Activated CD4-positive, alpha-beta memory T cell treated with anti-CD3 and anti-CD28 coated beads, Interleukin-2, amount 10 ng/mL, durations not matched to agents 7 days and 5 days (primary cell): ENCODE measurements at regions not wholly inside any gene's neighbourhood (a gene's known extent, or its start where the extent isn't known, plus 50 kb on each side); places are given as distances from the start of the nearest gene placed in this dataset.
"Not testable (repeated sequence)": the region's sequence is repeated elsewhere in the genome, so short reads cannot be mapped to it uniquely, and the experiment has no call there.

Experiments used
- CTCF ChIA-PET: fragments of 350-600 bp; sonication (Branson Sonifier 250); formaldehyde crosslinking; loops from one replicate; lab custom pipeline; 2021; ENCODE audit warnings: antibody characterized with exemption, inconsistent platforms; lab: Charles Lee
- POLR2A ChIA-PET: fragments of 350-600 bp; sonication (Branson Sonifier 250); formaldehyde crosslinking; loops from one replicate; lab custom pipeline; 2021; ENCODE audit warnings: antibody characterized with exemption; lab: Charles Lee
- DNase-seq: peaks from one replicate; pipeline ENCODE4 v3.0.0-alpha.2; 2020
- H3K27ac Mint-ChIP-seq: one replicate; pipeline ENCODE4 v1.8.0; 2021; ENCODE audit warnings: mild to moderate bottlenecking, mixed read lengths
- H3K27me3 Mint-ChIP-seq: one replicate; pipeline ENCODE4 v1.8.0; 2021; ENCODE audit warnings: mixed read lengths
- H3K36me3 Mint-ChIP-seq: one replicate; pipeline ENCODE4 v1.8.0; 2021; ENCODE audit warnings: low read depth, mixed read lengths
- H3K4me1 Mint-ChIP-seq: one replicate; pipeline ENCODE4 v1.8.0; 2021; ENCODE audit warnings: mixed read lengths
- H3K4me3 Mint-ChIP-seq: one replicate; pipeline ENCODE4 v1.8.0; 2021; ENCODE audit warnings: mild to moderate bottlenecking, mixed read lengths
- H3K9me3 Mint-ChIP-seq: one replicate; pipeline ENCODE4 v1.8.0; 2021; ENCODE audit warnings: mixed read lengths

DNA sequence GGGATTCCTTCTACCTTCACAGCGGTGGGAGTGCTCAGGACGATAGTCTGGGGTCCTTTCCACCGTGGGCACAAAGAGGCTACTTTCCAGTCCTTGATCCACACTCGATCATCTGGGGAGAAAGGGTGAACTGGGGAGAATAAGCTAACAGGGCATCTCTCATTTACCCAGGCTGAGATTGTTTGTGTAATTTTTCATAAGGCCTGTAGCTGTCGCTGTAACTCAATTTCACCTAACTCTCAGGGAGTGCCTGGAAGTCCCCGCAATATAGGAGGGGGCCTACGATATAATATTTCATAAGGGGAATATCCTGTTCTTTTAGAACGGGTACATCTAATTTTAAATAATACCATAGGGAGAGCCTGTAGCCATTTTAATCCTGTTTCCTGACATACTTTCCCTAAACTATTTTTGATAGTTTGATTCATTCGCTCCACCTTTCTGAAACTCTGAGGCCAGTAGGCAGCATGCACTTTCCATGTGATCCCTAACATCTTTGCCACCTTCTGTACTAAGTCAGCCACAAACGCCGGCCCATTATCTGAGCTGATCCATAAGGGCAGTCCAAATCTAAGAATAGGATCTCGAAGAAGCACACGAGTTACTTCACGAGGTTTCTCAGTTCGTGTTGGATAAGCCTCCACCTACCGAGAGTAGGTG is 127.2 kb upstream of the CCZ1B start:
- not testable (repeated sequence) for H3K27ac Mint-ChIP-seq, H3K9me3 Mint-ChIP-seq

DNA sequence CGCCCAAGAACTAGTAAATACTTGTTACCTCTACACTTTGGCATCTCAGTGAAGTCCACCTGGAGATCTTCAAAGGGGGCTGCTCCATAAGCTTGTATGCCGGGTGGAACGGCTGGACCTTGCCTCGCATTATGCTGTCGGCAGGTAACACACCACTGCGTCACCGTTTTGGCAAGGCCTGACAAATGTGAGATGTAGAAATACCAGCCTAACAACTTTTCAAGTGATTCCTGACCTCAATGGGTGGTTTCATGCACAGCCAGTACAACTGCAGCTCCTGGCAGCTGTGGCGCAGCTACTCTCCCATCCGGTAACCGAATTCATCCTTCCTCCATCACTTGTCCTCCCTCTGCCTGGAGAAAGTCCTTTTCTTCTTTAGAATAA is 127.7 kb upstream of the CCZ1B start:
- H3K27ac Mint-ChIP-seq, H3K36me3 Mint-ChIP-seq, H3K27me3 Mint-ChIP-seq, H3K4me3 Mint-ChIP-seq, DNase-seq, POLR2A ChIA-PET, CTCF ChIA-PET, H3K9me3 Mint-ChIP-seq, H3K4me1 Mint-ChIP-seq: not testable (repeated sequence)

More for the DNA sequence above, 127.2 kb upstream of the CCZ1B start:
- CTCF ChIA-PET, result interaction anchor here (1.0 kb wide), 1 partner anchor 687 kb away, joined by 3 read pairs; the partner anchor contains the start of gene UMAD1
- POLR2A ChIA-PET, DNase-seq, H3K36me3 Mint-ChIP-seq, H3K27me3 Mint-ChIP-seq, H3K4me3 Mint-ChIP-seq, H3K4me1 Mint-ChIP-seq: not testable (repeated sequence)

DNA sequence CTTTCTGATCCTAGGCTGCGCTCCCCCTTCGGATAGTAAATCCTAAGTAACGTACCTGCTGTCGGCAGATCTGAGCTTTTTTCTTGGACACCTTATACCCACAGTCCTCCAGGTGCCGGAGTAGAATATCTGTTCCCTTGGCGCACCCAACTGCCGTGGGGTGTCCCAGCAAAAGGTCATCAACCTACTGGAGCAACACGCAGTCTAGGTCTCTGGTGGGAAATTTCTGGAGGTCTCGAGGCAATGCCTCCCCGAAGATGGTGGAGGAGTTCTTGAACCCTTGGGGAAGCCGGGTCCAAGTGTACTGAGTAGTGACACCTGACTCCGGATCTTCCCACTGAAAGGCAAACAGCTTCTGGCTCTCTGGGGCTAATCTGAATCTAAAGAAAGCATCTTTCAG is 129.3 kb upstream of the CCZ1B start:
- H3K9me3 Mint-ChIP-seq, DNase-seq, CTCF ChIA-PET: not testable (repeated sequence)

DNA sequence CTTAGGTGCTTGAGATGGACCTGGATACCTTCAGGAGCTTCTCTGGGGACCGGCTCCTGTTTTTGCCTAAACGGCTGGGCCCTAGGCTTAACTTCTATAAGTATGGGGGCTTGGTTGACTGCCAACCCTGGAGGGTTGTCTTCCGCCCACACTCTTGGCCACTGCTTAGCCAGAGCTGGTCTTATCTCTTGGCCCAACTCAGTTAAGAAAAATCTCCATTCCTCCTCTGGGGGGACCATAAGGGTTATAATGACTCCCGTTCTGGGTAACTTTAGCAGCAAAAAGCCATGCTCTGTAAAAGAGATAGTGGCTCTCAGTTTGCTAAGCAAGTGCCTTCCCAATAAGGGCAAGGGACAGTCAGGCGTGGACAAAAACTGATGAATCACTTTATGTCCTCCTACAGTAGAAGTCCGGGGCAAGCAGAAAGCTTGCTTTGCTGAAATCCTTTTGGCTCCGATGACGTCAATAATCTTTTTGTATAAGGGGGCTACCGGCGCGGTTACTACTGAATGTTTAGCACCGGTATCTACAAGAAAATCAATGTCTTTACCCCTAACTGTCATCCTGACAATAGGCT is 130.0 kb upstream of the CCZ1B start:
- DNase-seq, H3K4me3 Mint-ChIP-seq, CTCF ChIA-PET, H3K4me1 Mint-ChIP-seq, H3K9me3 Mint-ChIP-seq, H3K27ac Mint-ChIP-seq, H3K36me3 Mint-ChIP-seq, POLR2A ChIA-PET: not testable (repeated sequence)
- peaks cover 13% of the 10 kb centered on the region for H3K27me3 Mint-ChIP-seq

More for the DNA sequence above, 129.3 kb upstream of the CCZ1B start:
- POLR2A ChIA-PET, H3K36me3 Mint-ChIP-seq, H3K4me3 Mint-ChIP-seq, H3K27ac Mint-ChIP-seq, H3K27me3 Mint-ChIP-seq, H3K4me1 Mint-ChIP-seq: not testable (repeated sequence)

DNA sequence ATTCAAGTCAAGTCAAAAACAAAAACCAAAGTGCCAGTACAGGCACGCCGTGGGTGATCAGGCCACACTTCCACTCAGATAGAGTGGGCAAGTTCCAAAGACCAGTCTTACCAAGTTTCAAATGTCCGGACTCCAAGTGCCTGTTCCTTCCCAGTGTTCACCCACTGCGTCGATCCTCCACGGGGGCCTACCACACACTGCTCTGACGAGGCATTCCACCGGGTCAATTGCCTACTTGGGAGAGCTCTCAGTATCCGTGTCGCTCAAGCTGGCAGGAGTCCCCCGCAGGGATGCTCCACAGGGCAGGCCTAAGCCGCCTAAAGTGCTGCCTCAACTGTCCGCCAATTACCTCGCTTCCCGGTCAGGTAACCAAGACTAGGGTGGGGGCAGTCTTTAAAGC is 132.3 kb upstream of the CCZ1B start:
- DNase-seq, CTCF ChIA-PET, H3K4me3 Mint-ChIP-seq, H3K27ac Mint-ChIP-seq, POLR2A ChIA-PET, H3K9me3 Mint-ChIP-seq, H3K36me3 Mint-ChIP-seq, H3K4me1 Mint-ChIP-seq: not testable (repeated sequence)
- peaks cover 23% of the 10 kb centered on the region for H3K27me3 Mint-ChIP-seq

DNA sequence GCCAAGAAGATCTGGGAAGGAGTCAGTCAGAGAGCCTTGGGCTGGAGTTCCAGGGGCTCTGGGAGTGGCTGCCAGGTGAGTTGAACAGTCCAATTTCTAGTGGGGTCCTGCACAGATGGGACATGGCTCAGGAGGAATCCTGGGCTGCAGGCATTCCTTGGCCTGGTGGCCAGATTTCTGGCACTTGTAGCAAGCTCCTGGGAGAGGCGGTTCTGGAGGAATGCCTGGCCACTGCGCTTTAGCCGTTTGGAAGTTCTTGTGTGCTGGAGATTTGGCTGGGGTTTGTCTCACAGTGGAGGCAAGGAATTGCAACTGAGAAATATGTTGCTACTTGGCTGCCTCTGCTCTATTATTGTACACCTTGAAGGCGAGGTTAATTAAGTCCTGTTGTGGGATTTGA is 133.9 kb upstream of the CCZ1B start:
- H3K27me3 Mint-ChIP-seq, result peaks cover 23% of the 10 kb centered on the region
- POLR2A ChIA-PET, result not testable (repeated sequence)

DNA sequence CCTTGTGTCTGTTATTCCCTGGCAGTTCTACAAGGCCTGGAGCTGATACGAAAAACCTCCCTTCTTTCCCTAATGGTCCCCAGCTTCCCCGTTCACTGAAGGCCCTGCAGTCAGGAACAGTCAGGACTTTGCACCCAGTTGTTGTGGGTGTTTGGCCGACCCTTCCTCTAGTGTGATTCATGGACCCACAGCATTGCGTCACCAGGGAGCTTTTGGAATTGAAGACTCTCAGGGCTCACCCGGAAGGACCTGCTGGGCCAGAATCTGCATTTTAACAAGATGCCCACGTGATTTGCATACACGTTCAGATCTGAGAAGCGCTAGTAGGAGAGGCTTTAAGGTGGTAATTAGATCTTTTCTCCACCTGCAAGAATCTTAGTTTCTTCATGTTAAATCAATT is 136.8 kb upstream of the CCZ1B start:
- H3K27me3 Mint-ChIP-seq, result peaks cover 23% of the 10 kb centered on the region
- DNase-seq, H3K4me1 Mint-ChIP-seq, H3K27ac Mint-ChIP-seq, H3K9me3 Mint-ChIP-seq, POLR2A ChIA-PET, CTCF ChIA-PET, H3K4me3 Mint-ChIP-seq, H3K36me3 Mint-ChIP-seq: not testable (repeated sequence)

More for the DNA sequence above, 133.9 kb upstream of the CCZ1B start:
- H3K9me3 Mint-ChIP-seq, H3K36me3 Mint-ChIP-seq, DNase-seq, H3K4me1 Mint-ChIP-seq, H3K4me3 Mint-ChIP-seq, H3K27ac Mint-ChIP-seq, CTCF ChIA-PET: not testable (repeated sequence)

DNA sequence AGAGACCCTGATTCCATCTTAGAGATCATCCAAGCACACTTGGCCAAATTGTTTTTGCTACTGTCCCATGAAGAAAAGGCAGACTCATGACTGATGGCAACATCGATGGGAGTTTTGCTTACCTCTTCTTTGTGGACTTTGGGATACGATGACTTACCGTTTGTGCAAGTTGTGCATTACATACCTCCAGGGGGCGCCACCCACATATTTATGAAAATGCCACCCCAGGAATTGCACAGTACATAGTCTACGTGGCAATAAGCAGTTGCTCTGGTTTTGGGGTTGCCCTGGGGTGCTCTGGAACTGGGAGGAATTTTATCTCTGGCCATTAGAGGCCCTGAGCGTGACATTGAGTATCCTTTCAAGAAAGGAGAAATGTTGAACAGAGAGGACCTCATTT is 139.0 kb upstream of the CCZ1B start:
- H3K36me3 Mint-ChIP-seq, H3K4me3 Mint-ChIP-seq, POLR2A ChIA-PET, CTCF ChIA-PET, H3K27ac Mint-ChIP-seq, H3K4me1 Mint-ChIP-seq, H3K9me3 Mint-ChIP-seq: not testable (repeated sequence)
- DNase-seq, result peak; percentile 68
- peaks cover 17% of the 10 kb centered on the region for H3K27me3 Mint-ChIP-seq

DNA sequence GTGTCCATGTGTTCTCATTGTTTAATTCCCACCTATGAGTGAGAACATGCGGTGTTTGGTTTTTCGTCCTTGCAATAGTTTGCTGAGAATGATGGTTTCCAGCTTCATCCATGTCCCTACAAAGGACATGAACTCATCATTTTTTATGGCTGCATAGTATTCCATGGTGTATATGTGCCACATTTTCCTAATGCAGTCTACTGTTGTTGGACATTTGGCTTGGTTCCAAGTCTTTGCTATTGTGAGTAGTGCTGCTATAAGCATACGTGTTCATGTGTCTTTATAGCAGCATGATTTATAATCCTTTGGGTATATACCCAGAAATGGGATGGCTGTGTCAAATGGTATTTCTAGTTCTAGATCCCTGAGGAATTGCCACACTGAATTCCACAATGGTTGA is 144.1 kb upstream of the CCZ1B start:
- H3K9me3 Mint-ChIP-seq, POLR2A ChIA-PET, H3K27ac Mint-ChIP-seq, H3K4me3 Mint-ChIP-seq, H3K4me1 Mint-ChIP-seq, H3K36me3 Mint-ChIP-seq, CTCF ChIA-PET, H3K27me3 Mint-ChIP-seq, DNase-seq: not testable (repeated sequence)

DNA sequence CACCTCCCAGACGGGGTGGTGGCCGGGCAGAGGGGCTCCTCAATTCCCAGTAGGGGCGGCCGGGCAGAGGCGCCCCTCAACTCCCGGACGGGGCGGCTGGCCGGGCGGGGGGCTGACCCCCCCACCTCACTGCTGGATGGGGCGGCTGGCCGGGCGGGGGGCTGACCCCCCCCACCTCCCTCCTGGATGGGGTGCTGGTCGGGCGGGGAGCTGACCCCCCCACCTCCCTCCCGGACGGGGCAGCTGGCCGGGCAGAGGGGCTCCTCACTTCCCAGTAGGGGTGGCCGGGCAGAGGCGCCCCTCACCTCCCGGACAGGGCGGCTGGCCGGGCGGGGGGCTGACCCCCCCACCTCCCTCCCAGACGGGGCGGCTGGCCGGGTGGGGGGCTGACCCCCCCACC is 148.8 kb upstream of the CCZ1B start:
- CTCF ChIA-PET, result not testable (repeated sequence)

DNA sequence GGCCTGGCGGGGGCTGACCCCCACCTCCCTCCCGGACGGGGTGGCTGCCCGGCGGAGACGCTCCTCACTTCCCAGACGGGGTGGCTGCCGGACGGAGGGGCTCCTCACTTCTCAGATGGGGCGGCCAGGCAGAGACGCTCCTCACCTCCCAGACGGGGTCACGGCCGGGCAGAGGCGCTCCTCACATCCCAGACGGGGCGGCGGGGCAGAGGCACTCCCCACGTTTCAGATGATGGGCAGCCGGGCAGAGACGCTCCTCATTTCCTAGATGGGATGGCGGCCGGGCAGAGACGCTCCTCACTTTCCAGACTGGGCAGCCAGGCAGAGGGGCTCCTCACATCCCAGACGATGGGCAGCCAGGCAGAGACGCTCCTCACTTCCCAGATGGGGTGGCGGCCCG is 149.3 kb upstream of the CCZ1B start:
- H3K27ac Mint-ChIP-seq, H3K4me3 Mint-ChIP-seq, H3K9me3 Mint-ChIP-seq, POLR2A ChIA-PET, H3K4me1 Mint-ChIP-seq, DNase-seq, H3K27me3 Mint-ChIP-seq, CTCF ChIA-PET, H3K36me3 Mint-ChIP-seq: not testable (repeated sequence)

More for the DNA sequence above, 148.8 kb upstream of the CCZ1B start:
- H3K27ac Mint-ChIP-seq, POLR2A ChIA-PET, H3K27me3 Mint-ChIP-seq, DNase-seq, H3K36me3 Mint-ChIP-seq, H3K4me3 Mint-ChIP-seq, H3K4me1 Mint-ChIP-seq, H3K9me3 Mint-ChIP-seq: not testable (repeated sequence)

DNA sequence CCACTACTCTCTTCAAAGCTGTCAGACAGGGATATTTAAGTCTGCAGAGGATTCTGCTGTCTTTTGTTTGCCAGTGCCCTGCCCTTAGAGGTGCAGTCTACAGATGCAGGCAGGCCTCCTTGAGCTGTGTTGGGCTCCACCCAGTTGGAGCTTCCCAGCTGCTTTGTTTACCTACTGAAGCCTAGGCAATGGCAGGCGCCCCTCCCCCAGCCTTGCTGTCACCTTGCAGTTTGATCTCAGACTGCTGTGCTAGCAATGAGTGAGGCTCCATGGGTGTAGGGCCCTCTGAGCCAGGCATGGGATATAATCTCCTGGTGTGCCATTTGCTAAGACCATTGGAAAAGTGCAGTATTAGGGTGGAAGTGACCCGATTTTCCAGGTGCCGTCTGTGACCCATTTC is 151.3 kb upstream of the CCZ1B start:
- H3K4me1 Mint-ChIP-seq, H3K4me3 Mint-ChIP-seq, DNase-seq, H3K9me3 Mint-ChIP-seq, H3K27me3 Mint-ChIP-seq, CTCF ChIA-PET, H3K36me3 Mint-ChIP-seq, H3K27ac Mint-ChIP-seq, POLR2A ChIA-PET: not testable (repeated sequence)

DNA sequence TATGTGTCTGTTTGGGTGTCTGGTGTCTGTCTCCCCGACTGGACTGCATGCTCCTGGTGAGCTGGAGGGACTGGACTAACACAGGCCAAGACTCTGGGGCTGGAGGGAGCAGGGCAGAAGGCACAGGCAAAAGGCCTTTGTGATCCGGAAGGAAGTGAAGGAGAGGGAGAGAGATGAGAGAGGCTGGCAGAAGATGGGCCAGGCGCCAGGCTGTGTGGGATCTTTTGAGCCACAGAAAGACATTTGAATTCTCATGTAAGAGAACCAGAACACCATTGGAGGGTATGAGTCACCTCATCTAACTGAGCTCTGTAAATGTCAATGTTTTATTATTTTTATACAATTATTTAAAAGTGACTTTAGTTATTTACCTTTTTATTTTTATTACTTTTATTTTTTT is 152.3 kb upstream of the CCZ1B start:
- H3K27me3 Mint-ChIP-seq, DNase-seq, H3K27ac Mint-ChIP-seq, H3K4me3 Mint-ChIP-seq, CTCF ChIA-PET, H3K36me3 Mint-ChIP-seq, POLR2A ChIA-PET, H3K9me3 Mint-ChIP-seq, H3K4me1 Mint-ChIP-seq: not testable (repeated sequence)

DNA sequence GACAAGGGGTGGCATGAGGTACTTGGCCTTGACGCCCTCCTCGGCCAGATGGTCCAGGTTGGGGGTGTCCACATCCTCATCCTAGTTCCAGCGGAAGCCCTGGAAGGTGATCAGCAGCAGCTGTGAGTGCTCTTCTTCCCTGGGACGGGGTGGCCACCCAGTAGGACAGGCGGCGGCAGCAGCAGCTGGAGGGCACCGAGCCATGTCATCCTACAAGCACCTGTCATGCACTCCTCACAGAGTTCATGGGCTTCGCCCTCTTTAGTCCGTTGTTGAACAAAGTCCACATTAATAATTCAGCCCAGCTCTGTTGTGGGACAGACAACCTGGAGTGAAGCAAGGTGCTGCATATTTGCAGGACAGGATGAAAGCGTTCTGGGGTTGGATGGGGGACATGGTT is 153.4 kb upstream of the CCZ1B start:
- H3K4me3 Mint-ChIP-seq, POLR2A ChIA-PET, H3K4me1 Mint-ChIP-seq, H3K9me3 Mint-ChIP-seq, H3K27me3 Mint-ChIP-seq, DNase-seq, H3K36me3 Mint-ChIP-seq, H3K27ac Mint-ChIP-seq, CTCF ChIA-PET: not testable (repeated sequence)
